PC-9 (cell line): ENCODE measurements at regions not wholly inside any gene's neighbourhood (a gene's known extent, or its start where the extent isn't known, plus 50 kb on each side); places are given as distances from the start of the nearest gene placed in this dataset.

ENCODE experiments used
- CTCF ChIP-seq: fragments of 200-600 bp; sonication (generic); conservative IDR thresholded peaks from 2 replicates; pipeline ENCODE4 v1.6.1; 2017; ENCODE audit warnings: mixed run types, antibody characterized with exemption, mild to moderate bottlenecking, moderate library complexity
- EZH2 ChIP-seq: fragments of 200-600 bp; sonication (generic); IDR thresholded peaks from 2 replicates; pipeline ENCODE4 v1.8.0; 2017; ENCODE audit warnings: antibody characterized with exemption, low read depth

- TF ChIP-seq CTCF (no peak), EZH2 (no peak)
Observed at GRCh38 chr7:67866054-67866453, 869.4 kb downstream of the TYW1 start.
